Neutrophil (primary cell): ENCODE measurements at regions not wholly inside any gene's neighbourhood (a gene's known extent, or its start where the extent isn't known, plus 50 kb on each side); places are given as distances from the start of the nearest gene placed in this dataset.

Experiments used
- H3K27ac ChIP-seq: fragments of 200-600 bp; sonication (generic); 2 replicates; pipeline ENCODE4 v1.5.1; 2016; ENCODE audit warnings: mild to moderate bottlenecking, moderate library complexity
- H3K27me3 ChIP-seq: fragments of 200-600 bp; sonication (generic); 2 replicates; pipeline ENCODE4 v1.6.0; 2016; ENCODE audit warnings: mild to moderate bottlenecking
- H3K36me3 ChIP-seq: fragments of 200-600 bp; sonication (generic); 2 replicates; pipeline ENCODE4 v1.5.1; 2017
- H3K4me1 ChIP-seq, 2 experiments: fragments of 200-600 bp in 1 of 2; sonication (generic) in 1 of 2; 1 replicate in 1 of 2; 2 replicates in 1 of 2; pipeline versions ENCODE4 v1.5.1 to v1.6.1; 2013 to 2016; ENCODE audit warnings: low read depth in 1 of 2, low read length in 1 of 2, mild to moderate bottlenecking in 1 of 2, moderate library complexity in 1 of 2; ENCODE audit not compliant: control insufficient read depth in 1 of 2, insufficient read depth in 1 of 2
- H3K4me3 ChIP-seq, 2 experiments: fragments of 200-600 bp in 1 of 2; sonication (generic) in 1 of 2; 1 replicate in 1 of 2; 2 replicates in 1 of 2; pipeline ENCODE4 v1.5.1; 2013 to 2016; ENCODE audit warnings: low read depth in 1 of 2, low read length in 1 of 2, mild to moderate bottlenecking in 1 of 2, moderate library complexity in 1 of 2
- H3K9me3 ChIP-seq: fragments of 200-600 bp; sonication (generic); 2 replicates; pipeline ENCODE4 v1.5.1; 2016
- TF ChIP-seq, protein P1 (sequence below): fragments of 200-600 bp; sonication (generic); IDR thresholded peaks from 2 replicates; pipeline ENCODE4 v1.5.1; 2016; ENCODE audit warnings: antibody characterized with exemption

DNA sequence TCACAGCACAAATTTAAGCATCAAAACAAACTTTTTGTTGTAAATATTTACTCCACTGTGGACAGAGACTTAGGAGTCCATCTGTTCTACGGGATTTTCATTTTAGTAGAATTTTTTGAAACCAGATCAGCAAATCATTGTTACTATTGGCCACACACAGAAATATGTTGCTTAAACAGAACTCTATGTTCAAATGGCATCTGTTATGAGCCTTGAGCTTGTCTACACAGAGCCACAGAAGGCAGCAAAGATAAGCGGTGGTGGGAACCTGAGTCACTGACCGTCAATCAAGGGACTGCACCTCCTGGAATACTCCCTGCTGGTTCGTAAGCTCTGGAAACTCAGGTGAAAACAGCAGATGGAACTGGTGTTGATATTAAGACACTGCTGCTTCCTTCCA, 156.8 kb downstream of the TMEM200C start:
- no peak overlapping the region for H3K4me3 ChIP-seq
- no peak overlapping the region for H3K27ac ChIP-seq
- no peaks in the 10 kb centered on the region for H3K36me3 ChIP-seq
- no peaks in the 10 kb centered on the region for H3K4me1 ChIP-seq
- TF ChIP-seq, protein P1, sequence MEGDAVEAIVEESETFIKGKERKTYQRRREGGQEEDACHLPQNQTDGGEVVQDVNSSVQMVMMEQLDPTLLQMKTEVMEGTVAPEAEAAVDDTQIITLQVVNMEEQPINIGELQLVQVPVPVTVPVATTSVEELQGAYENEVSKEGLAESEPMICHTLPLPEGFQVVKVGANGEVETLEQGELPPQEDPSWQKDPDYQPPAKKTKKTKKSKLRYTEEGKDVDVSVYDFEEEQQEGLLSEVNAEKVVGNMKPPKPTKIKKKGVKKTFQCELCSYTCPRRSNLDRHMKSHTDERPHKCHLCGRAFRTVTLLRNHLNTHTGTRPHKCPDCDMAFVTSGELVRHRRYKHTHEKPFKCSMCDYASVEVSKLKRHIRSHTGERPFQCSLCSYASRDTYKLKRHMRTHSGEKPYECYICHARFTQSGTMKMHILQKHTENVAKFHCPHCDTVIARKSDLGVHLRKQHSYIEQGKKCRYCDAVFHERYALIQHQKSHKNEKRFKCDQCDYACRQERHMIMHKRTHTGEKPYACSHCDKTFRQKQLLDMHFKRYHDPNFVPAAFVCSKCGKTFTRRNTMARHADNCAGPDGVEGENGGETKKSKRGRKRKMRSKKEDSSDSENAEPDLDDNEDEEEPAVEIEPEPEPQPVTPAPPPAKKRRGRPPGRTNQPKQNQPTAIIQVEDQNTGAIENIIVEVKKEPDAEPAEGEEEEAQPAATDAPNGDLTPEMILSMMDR = no peak
- H3K9me3 ChIP-seq = no peaks in the 10 kb centered on the region
- no peaks in the 10 kb centered on the region for H3K27me3 ChIP-seq

DNA sequence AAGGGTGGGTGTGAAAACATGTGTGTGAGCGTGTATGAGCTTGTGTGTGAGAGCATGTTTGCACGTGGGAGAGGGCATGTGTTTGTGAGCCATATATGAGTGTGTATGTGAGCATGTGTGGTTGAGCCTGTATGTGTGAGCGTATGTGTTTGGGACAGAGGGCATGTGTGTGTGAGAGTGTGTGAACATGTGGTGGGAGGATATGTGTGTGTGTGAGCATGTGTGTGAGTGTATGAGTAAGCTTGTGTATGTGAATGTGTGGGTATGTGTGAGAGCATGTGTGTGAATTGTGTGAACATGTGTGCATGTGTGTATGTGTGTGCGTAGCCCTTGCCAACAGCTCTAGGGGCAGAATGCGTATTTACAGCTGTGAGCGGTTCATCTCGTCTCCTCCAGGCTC, 163.0 kb downstream of the TMEM200C start:
- H3K4me1 ChIP-seq = no peaks in the 10 kb centered on the region
- TF ChIP-seq, protein P1 = no peak
- H3K9me3 ChIP-seq = no peaks in the 10 kb centered on the region
- no peaks in the 10 kb centered on the region for H3K27me3 ChIP-seq
- no peak overlapping the region for H3K4me3 ChIP-seq
- H3K36me3 ChIP-seq = no peaks in the 10 kb centered on the region
- H3K27ac ChIP-seq = no peak overlapping the region

DNA sequence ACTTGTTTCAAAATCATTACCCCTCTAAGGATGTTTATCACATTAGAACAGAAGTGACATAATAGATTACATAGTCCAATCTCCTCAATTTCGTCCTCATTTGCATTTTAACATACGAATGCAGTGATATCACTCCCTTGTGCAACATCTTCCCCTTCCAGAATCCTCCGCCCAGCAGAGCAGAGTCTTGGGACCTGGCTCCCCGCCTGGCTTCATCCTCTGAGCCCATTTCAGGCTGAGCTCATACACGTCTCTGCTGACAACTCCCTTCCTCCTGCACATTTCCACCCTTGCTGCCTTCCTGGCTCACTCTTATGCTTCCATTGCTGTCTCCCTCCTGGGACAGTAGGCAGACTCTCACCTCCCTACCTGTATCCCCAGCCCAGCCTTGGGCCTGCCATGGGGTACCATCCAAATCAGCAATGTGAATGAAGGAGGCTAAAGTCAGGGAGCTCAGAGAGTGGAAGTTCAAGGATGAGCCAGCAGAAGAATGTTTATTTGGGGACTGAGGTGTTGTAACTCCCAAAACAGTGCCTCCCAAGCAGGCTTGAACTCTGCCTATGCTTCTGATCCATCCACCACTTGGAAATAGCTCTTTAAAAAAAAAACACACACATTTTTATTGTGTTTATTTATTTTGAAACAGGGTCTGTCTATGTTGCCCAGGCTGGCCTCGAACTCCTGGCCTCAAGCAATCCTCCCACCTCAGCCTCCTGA, 165.2 kb downstream of the TMEM200C start:
- Histone ChIP-seq H3K4me1 (no peaks in the 10 kb centered on the region), H3K36me3 (no peaks in the 10 kb centered on the region), H3K4me3 (no peak overlapping the region), H3K27ac (no peak overlapping the region), H3K27me3 (no peaks in the 10 kb centered on the region), H3K9me3 (no peaks in the 10 kb centered on the region)
- TF ChIP-seq, protein P1 = no peak

DNA sequence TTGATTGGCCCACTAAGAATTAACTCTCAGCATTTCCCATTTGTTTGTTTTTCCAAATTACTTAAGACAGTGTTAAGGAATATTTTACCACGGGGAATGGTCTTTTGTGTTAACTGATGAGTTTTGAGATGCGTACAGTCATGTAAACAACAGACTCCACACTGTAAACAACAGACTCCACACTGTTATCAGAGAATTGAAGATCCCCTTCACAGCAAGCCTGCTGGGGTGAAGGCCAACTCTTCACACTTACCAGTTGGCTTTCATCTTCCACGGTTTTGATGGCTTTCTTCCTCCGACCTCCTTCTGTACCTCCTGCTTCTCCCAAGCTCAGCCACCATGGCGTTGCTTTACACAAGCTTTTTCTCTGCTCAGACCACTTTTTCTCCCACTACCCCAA, 166.8 kb downstream of the TMEM200C start:
- Histone ChIP-seq H3K27ac (no peak overlapping the region), H3K36me3 (no peaks in the 10 kb centered on the region), H3K4me1 (no peaks in the 10 kb centered on the region), H3K9me3 (no peaks in the 10 kb centered on the region), H3K27me3 (no peaks in the 10 kb centered on the region), H3K4me3 (no peak overlapping the region)
- TF ChIP-seq, protein P1 = no peak

DNA sequence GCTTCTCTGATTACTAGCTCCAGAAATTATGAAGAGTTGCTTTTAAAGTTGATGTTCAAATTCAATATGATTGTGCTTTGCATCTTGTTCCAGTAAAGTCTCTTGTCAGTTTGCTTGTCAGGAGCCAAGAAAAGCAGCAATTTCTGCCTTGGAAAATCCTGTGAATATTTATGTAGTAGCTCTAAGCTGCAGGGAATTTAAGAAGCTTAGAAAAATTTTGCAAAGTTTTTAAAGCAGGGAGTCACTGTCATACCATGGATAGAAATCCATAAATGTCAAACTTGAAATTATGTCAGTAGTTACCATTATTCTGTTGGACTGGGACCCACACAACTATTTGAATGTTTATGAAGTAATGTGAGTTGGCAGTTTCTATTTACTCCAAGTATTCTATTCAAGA, 169.3 kb downstream of the TMEM200C start:
- Histone ChIP-seq H3K9me3 (no peaks in the 10 kb centered on the region), H3K27me3 (no peaks in the 10 kb centered on the region), H3K4me3 (no peak overlapping the region), H3K4me1 (no peaks in the 10 kb centered on the region), H3K36me3 (no peaks in the 10 kb centered on the region), H3K27ac (no peak overlapping the region)
- TF ChIP-seq, protein P1 = no peak
